Effector memory CD8-positive, alpha-beta T cell (primary cell): ENCODE measurements at regions not wholly inside any gene's neighbourhood (a gene's known extent, or its start where the extent isn't known, plus 50 kb on each side); places are given as distances from the start of the nearest gene placed in this dataset.
"Not testable (repeated sequence)": the region's sequence is repeated elsewhere in the genome, so short reads cannot be mapped to it uniquely, and the experiment has no call there.

Experiments used
- ATAC-seq: fragments of 150-1000 bp; cut with Tn5 transposase; replicated peaks from 2 replicates; pipeline ENCODE4 v1.10.0; 2021; ENCODE audit warnings: mild to moderate bottlenecking, moderate library complexity
- DNase-seq, 3 experiments: peaks; one replicate each; pipeline ENCODE4 v3.0.0; 2021
- H3K27ac Mint-ChIP-seq, 2 donors: one replicate each; pipeline ENCODE4 v1.8.0; 2022; ENCODE audit warnings: mild to moderate bottlenecking in 2 of 2, mixed read lengths in 2 of 2, moderate library complexity in 2 of 2
- H3K27me3 Mint-ChIP-seq, 2 donors: one replicate each; pipeline ENCODE4 v1.8.0; 2022; ENCODE audit warnings: mixed read lengths in 2 of 2
- H3K36me3 Mint-ChIP-seq: one replicate; pipeline ENCODE4 v1.8.0; 2022; ENCODE audit warnings: mild to moderate bottlenecking, moderate library complexity, mixed read lengths; ENCODE audit not compliant: insufficient read depth
- H3K4me1 Mint-ChIP-seq, 2 donors: one replicate each; pipeline ENCODE4 v1.8.0; 2022; ENCODE audit warnings: low read depth in 2 of 2, mixed read lengths in 2 of 2
- H3K4me3 Mint-ChIP-seq, 2 donors: one replicate each; pipeline ENCODE4 v1.8.0; 2022; ENCODE audit warnings: mild to moderate bottlenecking in 2 of 2, mixed read lengths in 2 of 2, moderate library complexity in 2 of 2
- H3K9me3 Mint-ChIP-seq, 2 donors: one replicate each; pipeline ENCODE4 v1.8.0; 2022; ENCODE audit warnings: mixed read lengths in 2 of 2

GRCh38 chr3:36063992-36064391 lies 316.3 kb upstream of the STAC start:
- no peak for DNase-seq
- no peak for ATAC-seq
- Mint-ChIP-seq H3K9me3 (peaks cover 0 to 8% of the 10 kb centered on the region in 2 donors), H3K27me3 (no peaks in the 10 kb centered on the region), H3K36me3 (no peaks in the 10 kb centered on the region), H3K4me3 (no peak overlapping the region), H3K27ac (no peak overlapping the region), H3K4me1 (no peaks in the 10 kb centered on the region)

GRCh38 chr3:36065321-36065720 lies 315.0 kb upstream of the STAC start:
- H3K27me3 Mint-ChIP-seq = no peaks in the 10 kb centered on the region
- no peak for ATAC-seq
- no peaks in the 10 kb centered on the region for H3K36me3 Mint-ChIP-seq
- H3K4me3 Mint-ChIP-seq = no peak overlapping the region
- H3K4me1 Mint-ChIP-seq = no peaks in the 10 kb centered on the region
- no peak for DNase-seq
- H3K9me3 Mint-ChIP-seq = peaks cover 0 to 11% of the 10 kb centered on the region in 2 donors
- H3K27ac Mint-ChIP-seq = no peak overlapping the region

- DNase-seq (no peak), ATAC-seq (no peak)
- Mint-ChIP-seq H3K36me3 (peaks cover 3% of the 10 kb centered on the region), H3K27ac (no peak overlapping the region), H3K4me1 (no peaks in the 10 kb centered on the region), H3K4me3 (no peak overlapping the region), H3K9me3 (peaks cover 0 to 8% of the 10 kb centered on the region in 2 donors), H3K27me3 (no peaks in the 10 kb centered on the region)
Observed at GRCh38 chr3:36075491-36075890, 304.8 kb upstream of the STAC start.

GRCh38 chr3:36077320-36077719 lies 303.0 kb upstream of the STAC start:
- DNase-seq (no peak), ATAC-seq (no peak)
- no peak overlapping the region for H3K27ac Mint-ChIP-seq
- peaks cover 3% of the 10 kb centered on the region for H3K36me3 Mint-ChIP-seq
- H3K4me3 Mint-ChIP-seq = no peak overlapping the region
- no peaks in the 10 kb centered on the region for H3K4me1 Mint-ChIP-seq
- no peaks in the 10 kb centered on the region for H3K27me3 Mint-ChIP-seq
- H3K9me3 Mint-ChIP-seq = peaks cover 6 to 9% of the 10 kb centered on the region in 2 donors

GRCh38 chr3:36082958-36083357 lies 297.3 kb upstream of the STAC start:
- DNase-seq, H3K36me3 Mint-ChIP-seq, ATAC-seq, H3K27me3 Mint-ChIP-seq, H3K27ac Mint-ChIP-seq, H3K4me1 Mint-ChIP-seq, H3K4me3 Mint-ChIP-seq: not testable (repeated sequence)
- H3K9me3 Mint-ChIP-seq = peaks cover 6 to 20% of the 10 kb centered on the region in 2 donors

GRCh38 chr3:36095238-36095637 lies 285.1 kb upstream of the STAC start:
- Mint-ChIP-seq H3K4me1 (no peaks in the 10 kb centered on the region), H3K4me3 (no peak overlapping the region), H3K36me3 (no peaks in the 10 kb centered on the region), H3K27ac (no peak overlapping the region), H3K9me3 (peaks cover 0 to 4% of the 10 kb centered on the region in 2 donors), H3K27me3 (no peaks in the 10 kb centered on the region)
- no peak for ATAC-seq
- no peak for DNase-seq

GRCh38 chr3:36097209-36097608 lies 283.1 kb upstream of the STAC start:
- Mint-ChIP-seq H3K36me3 (no peaks in the 10 kb centered on the region), H3K27ac (no peak overlapping the region), H3K4me1 (no peaks in the 10 kb centered on the region), H3K27me3 (no peaks in the 10 kb centered on the region), H3K9me3 (peaks cover 0 to 4% of the 10 kb centered on the region in 2 donors), H3K4me3 (no peak overlapping the region)
- ATAC-seq (no peak), DNase-seq (no peak)

GRCh38 chr3:36114353-36114752 lies 266.0 kb upstream of the STAC start:
- Mint-ChIP-seq H3K27me3 (no peaks in the 10 kb centered on the region), H3K4me3 (no peak overlapping the region), H3K4me1 (no peaks in the 10 kb centered on the region), H3K36me3 (no peaks in the 10 kb centered on the region), H3K9me3 (peaks cover 0 to 7% of the 10 kb centered on the region in 2 donors), H3K27ac (no peak overlapping the region)
- ATAC-seq = no peak
- DNase-seq = no peak

- Mint-ChIP-seq H3K27ac (no peak overlapping the region), H3K4me1 (no peaks in the 10 kb centered on the region), H3K4me3 (no peak overlapping the region), H3K27me3 (no peaks in the 10 kb centered on the region), H3K36me3 (peaks cover 3% of the 10 kb centered on the region), H3K9me3 (peaks cover 0 to 4% of the 10 kb centered on the region in 2 donors)
- no peak for DNase-seq
- no peak for ATAC-seq
Observed at GRCh38 chr3:36124118-36124796, 256.0 kb upstream of the STAC start.

- DNase-seq (no peak), ATAC-seq (no peak)
- peaks cover 9 to 12% of the 10 kb centered on the region in 2 donors for H3K9me3 Mint-ChIP-seq
- no peaks in the 10 kb centered on the region for H3K27me3 Mint-ChIP-seq
- no peaks in the 10 kb centered on the region for H3K4me1 Mint-ChIP-seq
- no peak overlapping the region for H3K27ac Mint-ChIP-seq
- H3K4me3 Mint-ChIP-seq = no peak overlapping the region
- H3K36me3 Mint-ChIP-seq = no peaks in the 10 kb centered on the region
Observed at GRCh38 chr3:36132214-36132613, 248.1 kb upstream of the STAC start.

GRCh38 chr3:36135863-36136262 lies 244.4 kb upstream of the STAC start:
- peaks cover 11 to 12% of the 10 kb centered on the region in 2 donors for H3K9me3 Mint-ChIP-seq
- H3K4me1 Mint-ChIP-seq = no peaks in the 10 kb centered on the region
- H3K36me3 Mint-ChIP-seq = no peaks in the 10 kb centered on the region
- H3K27ac Mint-ChIP-seq = no peak overlapping the region
- no peak overlapping the region for H3K4me3 Mint-ChIP-seq
- ATAC-seq (no peak), DNase-seq (no peak)
- no peaks in the 10 kb centered on the region for H3K27me3 Mint-ChIP-seq

GRCh38 chr3:36142746-36143145 lies 237.6 kb upstream of the STAC start:
- H3K27me3 Mint-ChIP-seq = no peaks in the 10 kb centered on the region
- ATAC-seq (no peak), DNase-seq (no peak)
- H3K27ac Mint-ChIP-seq = no peak overlapping the region
- H3K4me3 Mint-ChIP-seq = no peak overlapping the region
- H3K36me3 Mint-ChIP-seq = no peaks in the 10 kb centered on the region
- peaks cover 5 to 16% of the 10 kb centered on the region in 2 donors for H3K9me3 Mint-ChIP-seq
- H3K4me1 Mint-ChIP-seq = no peaks in the 10 kb centered on the region

GRCh38 chr3:36146404-36146803 lies 233.9 kb upstream of the STAC start:
- Mint-ChIP-seq H3K27ac (no peak overlapping the region), H3K9me3 (peaks cover 6 to 21% of the 10 kb centered on the region in 2 donors), H3K27me3 (no peaks in the 10 kb centered on the region), H3K4me1 (no peaks in the 10 kb centered on the region), H3K36me3 (no peaks in the 10 kb centered on the region), H3K4me3 (no peak overlapping the region)
- no peak for DNase-seq
- no peak for ATAC-seq

- no peak overlapping the region for H3K27ac Mint-ChIP-seq
- no peaks in the 10 kb centered on the region for H3K4me1 Mint-ChIP-seq
- no peaks in the 10 kb centered on the region for H3K36me3 Mint-ChIP-seq
- DNase-seq = no peak
- peaks cover 6 to 21% of the 10 kb centered on the region in 2 donors for H3K9me3 Mint-ChIP-seq
- no peaks in the 10 kb centered on the region for H3K27me3 Mint-ChIP-seq
- ATAC-seq = no peak
- no peak overlapping the region for H3K4me3 Mint-ChIP-seq
Observed at GRCh38 chr3:36147934-36148558, 232.3 kb upstream of the STAC start.
